GM19351 (cell line): ENCODE measurements at regions not wholly inside any gene's neighbourhood (a gene's known extent, or its start where the extent isn't known, plus 50 kb on each side); places are given as distances from the start of the nearest gene placed in this dataset.

Experiments
- ATAC-seq: cut with Tn5 transposase; IDR thresholded peaks from one replicate; pipeline ENCODE4 v1.9.1; 2021; ENCODE audit warnings: mild to moderate bottlenecking, moderate library complexity; ENCODE audit not compliant: unreplicated experiment

DNA sequence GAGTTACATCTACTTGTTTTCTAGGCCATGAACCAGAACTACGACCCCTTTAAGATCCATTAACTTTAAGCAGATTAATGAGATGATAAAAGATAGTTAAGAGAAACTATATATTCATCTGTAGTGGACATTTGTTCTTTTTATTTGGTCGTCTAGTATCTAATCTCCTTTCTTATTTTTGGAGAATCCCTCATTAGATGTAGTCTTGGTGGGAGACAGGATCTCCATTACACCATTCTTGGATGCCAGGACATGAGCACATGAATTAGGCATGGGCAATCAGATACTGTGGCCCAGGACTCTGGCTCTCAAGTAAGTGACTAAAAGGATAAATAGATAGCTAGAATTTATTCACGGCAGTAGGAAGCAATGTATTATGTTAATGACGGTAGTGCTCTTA, 245.0 kb downstream of the ATP23 start:
- no peak for ATAC-seq

DNA sequence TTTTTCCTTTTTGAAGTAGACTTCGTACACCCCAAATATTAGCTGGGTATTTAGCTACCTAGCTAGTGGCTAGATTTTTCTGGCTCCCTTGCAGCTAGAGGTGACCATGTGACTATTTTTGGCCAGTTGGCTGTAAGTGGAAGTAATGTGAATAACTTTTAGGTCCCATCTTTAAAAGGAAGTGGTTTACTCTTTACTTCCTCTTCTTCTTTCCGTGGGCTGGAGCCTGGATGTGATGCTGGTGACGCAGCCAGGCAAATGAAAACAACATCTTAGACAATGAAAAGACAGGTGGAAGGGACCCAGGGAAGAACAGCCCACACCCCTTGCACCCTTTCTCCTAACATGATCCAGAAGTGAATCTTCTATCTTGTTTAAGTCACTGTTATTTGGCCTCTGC, 245.5 kb downstream of the ATP23 start:
- no peak for ATAC-seq

DNA sequence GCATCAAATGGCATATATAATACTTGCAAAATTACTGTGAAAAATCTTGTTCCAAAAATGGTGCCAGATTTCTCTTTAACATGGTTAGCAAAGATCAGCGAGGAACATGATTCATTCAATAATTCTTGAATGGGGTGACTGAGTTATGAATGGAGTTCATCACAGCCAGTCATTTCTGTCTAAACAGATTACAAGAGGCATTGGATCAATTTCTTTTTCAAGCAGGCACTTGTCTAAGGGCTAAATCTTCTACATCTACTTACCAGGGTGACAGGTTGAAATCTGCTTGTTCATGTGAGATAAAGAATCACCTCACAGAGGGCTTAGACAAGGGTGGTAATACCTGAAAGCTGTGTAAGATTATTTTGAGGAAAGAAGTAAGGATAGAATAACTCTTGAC, 247.7 kb downstream of the ATP23 start:
- no peak for ATAC-seq

DNA sequence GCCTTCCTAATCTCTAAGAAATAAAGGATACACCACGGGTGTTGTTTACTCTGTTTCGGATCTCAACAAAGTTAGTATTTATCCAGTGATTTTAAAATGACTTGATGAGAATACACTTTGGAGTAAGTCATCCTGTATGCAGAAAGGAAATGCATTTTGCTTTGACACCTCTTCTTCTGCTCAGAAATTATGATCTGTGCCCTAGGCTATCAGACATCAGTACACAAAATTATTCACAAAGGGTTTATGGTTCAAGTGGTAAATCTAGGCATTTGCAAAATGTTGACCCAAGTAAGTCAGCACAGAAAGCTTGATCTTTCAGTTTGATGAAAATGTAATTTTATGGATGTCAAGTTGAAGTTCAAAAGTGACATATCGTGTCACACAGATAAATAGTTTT, 248.5 kb downstream of the ATP23 start:
- no peak for ATAC-seq

DNA sequence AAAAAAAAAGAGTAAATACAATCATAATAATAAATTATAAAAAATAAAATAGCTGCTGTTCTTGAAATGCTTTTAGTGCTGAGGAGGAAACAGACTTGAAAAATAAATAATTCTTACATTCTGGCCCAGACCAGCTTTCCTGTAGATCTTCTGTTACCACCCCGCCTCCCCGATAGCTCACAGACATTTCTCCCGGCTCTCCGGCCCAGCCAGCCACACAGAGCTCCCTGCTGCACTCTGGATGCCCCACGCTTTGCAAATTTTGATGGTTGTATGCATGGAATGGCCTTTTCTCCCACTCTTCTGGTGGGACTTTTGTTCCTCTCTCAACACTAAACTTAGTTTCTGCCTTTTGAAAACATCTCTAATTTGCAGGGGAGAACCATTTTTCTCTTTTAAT, 249.3 kb downstream of the ATP23 start:
- ATAC-seq = no peak

DNA sequence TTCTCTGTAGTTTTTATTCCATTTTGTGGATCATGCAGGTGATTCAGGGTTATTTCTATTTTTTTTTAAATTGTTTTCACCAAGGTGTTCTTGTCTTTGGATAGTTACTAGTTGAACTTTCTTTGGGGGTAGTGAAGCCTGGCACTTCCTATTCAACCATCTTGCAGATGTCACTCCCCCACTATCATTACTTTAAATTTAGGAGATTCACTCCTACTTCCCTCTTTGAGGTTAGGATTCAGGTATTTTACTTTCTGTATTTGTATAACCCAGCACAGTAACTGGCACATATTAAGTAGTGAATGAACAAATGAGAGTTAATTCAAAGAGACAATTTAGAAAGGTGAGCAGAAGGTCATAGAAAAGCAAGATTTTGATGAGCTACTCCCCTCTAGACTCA, 255.6 kb downstream of the ATP23 start:
- no peak for ATAC-seq

DNA sequence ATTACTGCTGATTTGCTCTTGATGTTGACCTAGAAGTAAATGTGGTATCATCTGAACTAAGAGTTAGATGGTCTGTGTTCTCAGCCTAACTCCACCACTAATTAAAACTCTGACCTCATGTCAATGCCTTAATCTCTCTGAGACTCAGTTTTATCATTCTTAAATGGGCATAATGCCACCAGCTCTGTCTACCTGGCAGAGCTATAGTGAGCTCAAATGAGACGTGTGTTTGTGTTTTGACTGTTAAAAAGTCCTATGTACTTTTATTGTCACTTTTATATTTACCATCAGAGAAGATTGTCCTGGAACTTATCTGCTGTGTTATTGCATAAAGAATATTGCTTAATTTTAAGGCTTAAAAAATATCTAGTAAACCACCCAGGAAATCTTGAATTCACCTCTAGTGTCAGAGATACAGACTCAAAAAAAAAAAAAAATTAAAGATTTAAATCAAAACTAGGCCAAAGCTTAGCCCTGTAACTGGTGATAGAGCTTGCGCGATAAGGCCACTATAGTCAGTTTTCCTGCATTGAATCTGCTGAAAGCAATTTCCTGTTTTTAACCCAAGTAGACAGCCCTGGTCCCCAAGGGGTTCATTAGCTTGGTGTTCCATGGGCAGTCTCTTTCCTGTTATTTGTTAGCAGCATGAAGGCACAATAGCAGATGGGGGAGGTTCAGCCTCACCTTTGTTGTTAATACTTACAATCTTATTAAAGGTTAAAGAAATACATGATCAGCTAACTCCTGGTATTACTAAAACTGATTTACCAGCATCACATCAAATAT, 261.8 kb downstream of the ATP23 start:
- no peak for ATAC-seq

DNA sequence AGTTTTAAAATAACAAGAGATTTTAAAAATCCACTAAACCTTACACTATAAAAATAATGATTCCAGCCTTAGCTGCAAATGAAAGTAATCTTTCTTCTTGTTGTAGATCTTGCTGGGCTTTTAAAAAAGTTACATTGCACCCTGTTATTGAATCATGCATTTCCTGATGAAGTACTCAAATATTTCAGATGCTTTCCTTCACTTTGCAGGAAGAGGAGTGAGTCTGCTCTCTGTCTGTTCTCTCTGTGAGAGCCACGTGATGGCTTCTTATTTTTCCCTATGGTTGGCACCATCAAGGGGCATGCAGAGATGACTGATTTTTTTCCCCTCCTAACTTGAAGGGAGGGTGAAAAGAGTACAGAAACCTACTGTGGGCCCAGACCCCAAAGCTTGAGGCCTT, 262.7 kb downstream of the ATP23 start:
- no peak for ATAC-seq

DNA sequence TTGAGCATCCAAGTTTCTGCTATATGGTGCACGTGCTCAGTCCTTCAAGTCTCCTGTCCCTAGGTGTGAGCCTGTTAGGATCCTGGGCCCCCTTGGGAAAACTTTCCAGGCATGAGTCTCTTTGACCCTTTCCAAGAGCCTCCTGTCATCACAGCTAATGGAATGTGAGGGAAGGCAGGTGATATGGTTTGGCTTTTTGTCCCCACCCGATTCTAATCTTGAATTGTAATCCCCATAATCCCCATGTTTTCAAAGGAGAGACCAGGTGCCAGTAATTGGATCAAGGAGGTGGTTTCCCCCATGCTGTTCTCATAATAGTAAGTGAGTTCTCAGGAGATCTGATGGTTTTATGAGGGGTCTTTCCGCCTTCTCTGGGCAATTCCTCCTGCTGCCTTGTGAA, 265.5 kb downstream of the ATP23 start:
- no peak for ATAC-seq

DNA sequence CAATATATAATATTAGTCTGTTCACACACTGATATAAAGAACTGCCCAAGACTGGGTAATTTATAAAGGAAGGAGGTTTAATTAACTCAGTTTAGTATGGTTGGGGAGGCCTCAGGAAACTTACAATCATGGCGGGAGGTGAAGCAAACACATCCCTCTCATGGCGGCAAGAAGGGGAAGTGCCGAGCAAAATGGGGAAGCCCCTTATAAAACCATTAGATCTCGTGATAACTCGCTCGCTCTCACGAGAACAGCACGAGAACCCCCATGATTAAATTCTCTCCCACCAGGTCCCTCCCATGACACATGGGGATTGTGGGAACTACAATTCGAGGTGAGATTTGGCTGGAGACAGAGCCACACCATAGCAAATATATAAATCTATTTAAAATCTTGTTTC, 269.8 kb downstream of the ATP23 start:
- ATAC-seq = no peak

DNA sequence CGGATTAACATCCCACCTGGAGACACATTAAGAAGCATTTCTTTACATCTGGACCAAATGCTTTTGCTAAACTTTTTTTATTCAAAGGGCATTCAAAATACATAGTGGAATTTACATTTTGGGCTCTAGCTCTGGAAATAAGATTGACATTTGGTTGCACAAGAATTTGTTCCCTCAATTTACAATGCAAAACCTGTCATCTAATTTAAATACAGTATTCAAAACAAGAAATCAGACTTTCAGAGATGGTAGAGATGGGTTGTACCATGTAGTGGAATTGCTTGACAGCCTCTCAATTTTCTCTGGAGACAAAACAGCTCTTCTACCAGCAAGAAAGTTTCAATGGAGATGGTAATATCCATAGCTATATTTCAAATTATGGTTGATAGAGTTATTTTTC, 275.8 kb downstream of the ATP23 start:
- no peak for ATAC-seq

DNA sequence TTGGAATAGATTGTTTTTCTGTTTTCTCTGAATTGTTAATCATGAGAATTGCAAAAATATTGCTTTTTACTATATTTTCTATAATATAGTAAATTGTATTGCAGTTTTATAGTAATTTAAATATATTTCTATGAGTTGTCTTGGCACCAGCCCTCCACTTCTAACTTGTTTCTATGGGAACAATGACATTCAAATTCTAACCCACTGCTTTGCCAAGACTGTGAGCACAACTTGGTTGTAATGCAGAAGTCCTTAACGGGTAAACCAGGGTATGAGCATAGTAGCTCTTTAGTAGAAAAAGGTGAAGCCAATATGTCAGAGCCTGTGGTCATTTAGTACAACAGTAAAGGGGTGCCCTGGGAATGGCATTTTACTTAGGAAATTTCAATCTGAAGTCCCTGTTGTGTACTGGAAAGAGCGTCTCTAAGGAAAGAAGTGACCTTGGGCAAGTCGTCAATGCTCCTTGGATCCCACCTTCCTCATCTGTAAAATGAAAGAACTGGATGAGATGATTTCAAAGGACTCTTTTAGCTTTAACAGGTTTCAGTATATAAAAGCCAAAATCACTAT, 283.3 kb downstream of the ATP23 start:
- no peak for ATAC-seq

DNA sequence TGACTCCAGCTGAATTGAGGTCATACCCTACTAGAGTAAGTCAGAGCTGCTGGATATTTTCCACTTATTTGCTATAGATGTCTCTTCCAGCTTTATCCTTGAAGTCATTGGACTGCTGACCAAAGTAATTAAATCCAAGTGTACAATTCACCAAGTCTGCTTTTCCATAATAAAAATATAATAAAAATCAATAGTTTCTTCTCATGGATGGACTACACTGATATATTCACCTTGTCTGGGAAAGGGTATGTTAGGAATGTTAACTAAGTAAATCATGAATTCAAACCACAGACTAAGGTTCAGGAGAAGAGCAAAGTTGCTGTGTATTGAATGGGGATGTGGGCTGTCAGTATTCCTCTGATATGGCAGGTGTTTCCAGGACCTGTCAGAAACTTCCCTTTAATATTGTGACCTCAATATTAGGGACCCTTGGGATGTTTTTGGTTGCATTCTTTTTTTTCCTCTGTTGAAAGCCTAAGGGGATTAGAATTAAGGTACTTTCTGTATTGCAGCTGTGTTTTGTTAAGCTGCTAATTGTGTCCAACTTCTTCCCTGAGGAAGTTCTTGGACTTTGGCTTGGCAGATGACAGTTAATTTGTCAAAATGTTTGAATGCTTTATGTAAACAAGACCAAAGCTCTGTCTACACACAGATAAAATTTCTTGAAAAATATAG, 284.0 kb downstream of the ATP23 start:
- no peak for ATAC-seq

DNA sequence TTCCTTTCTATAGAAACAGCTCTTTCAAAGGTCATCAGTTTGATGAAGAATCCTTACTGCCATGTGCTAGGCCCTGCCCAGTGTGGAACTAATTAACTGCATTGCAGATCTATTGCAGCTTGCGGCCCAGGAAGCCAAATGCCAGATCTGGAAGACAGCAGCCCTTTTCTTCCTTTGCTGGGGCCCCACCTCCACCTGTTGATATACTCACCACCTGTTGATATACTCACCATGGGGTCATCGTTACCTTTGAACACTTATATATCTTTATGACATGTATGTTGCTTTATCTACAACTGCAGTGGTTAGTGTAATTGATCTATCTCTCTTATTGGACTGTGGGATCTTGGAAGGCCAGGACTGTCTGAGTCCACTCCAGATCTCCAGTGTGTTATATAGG, 292.5 kb downstream of the ATP23 start:
- ATAC-seq = no peak

DNA sequence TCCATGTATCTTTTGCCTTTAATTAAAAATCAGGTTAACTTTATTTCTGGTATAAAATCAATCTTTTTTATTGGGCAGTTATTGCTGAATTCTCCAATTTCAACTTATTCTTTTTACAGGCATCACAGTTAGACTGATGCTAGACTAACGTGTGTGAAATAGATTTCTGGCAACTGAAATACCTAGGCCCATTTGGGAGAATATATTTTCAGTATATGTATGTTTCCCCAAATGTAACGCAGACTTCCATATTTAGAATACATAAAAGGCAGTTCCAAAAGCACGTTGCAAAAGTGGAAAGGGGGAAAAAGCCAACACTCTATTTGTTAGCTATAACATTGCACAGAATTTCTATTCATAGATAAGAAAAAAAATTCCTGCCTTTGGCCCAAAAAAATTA, 297.0 kb downstream of the ATP23 start:
- ATAC-seq = no peak

DNA sequence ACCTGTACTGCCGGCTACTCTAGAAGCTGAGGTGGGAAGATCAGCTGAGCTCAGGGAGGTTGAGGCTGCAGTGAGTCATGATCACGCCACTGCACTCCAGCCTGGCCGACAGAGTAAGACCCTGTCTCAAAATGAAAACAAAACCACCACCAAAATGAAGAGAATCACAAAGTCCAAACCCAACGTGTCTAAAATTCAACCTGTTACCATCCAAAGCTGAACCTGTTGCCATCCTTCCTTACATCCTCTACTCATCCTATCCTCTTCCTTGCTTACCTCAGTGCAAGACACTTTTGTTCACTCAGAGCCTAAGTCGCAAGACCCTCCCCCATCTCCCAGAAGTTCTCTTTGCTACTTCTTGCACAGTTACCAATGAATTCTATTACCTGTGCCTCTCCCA, 299.7 kb downstream of the ATP23 start:
- ATAC-seq = no peak

DNA sequence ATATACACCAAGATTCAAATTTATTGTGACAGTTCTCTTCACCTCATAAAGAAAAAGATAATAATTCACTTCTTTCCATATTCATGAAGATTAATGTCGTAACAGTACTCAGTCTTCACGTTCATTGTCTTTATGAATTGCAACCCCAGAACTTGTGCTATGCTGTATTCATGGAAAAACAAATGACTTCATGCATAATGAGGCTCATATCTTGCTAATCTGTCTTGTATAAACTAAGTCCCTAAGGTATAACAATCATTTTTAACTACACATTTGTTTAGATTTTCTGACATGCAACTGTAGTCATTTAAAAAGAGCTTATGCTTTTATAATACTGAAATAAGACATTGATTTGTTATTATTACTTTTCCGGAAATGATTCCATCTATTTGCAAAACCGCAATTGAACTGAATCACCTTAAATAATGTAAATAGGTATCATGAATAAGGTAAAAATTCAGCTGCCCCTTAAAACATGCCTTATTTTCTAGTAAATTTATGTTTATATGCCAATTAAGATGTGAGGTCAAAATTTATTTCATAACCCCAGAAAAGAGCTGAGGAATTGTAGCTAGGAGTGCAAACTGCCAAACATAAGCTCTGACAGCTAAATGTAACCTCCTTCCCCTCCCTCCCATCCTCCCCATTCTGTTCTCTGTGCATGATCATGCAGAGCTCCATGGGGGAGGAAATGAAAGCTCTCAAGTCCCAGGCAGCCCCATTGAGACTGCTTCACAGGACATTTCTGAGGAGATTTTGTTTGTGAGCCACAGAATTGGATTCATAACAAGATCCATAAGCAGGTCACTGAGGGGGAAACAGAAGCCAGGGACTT, 301.6 kb downstream of the ATP23 start:
- ATAC-seq = no peak

DNA sequence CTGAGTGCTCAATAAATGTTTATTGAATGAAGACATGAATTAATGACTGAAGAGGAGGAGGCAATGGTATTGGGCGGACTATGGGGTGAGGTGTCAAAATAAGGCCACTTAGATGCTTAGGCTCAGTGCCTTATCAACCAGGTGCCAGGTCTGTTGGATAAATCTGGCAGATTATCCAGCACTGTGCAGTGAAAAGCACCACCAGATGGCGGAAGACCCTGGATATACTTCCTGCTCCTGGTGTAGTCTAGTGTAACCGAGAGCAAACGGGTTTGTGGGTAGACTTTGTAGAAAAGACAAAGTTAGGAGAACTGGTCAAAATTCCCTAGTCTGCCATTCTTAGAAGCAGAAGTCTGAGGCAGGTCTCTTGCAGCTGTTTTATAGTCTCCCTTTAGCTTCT, 306.3 kb downstream of the ATP23 start:
- no peak for ATAC-seq

DNA sequence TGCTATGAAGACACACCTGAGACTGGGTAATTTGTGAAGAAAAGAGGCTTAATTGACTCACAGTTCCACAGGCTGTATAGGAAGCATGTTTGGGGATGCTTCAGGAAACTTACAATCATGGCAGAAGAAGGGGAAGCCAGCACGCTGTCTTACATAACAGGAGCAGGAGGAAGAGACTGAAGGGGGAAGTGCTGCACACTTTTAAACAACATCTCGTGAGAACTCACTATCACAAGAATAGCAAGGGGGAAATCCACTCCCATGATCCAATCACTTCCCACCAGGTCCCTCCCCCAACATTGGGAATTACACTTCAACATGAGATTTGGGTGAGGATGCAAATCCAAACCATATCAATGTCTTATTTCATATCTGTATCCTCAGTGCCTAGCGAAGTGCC, 307.2 kb downstream of the ATP23 start:
- no peak for ATAC-seq

DNA sequence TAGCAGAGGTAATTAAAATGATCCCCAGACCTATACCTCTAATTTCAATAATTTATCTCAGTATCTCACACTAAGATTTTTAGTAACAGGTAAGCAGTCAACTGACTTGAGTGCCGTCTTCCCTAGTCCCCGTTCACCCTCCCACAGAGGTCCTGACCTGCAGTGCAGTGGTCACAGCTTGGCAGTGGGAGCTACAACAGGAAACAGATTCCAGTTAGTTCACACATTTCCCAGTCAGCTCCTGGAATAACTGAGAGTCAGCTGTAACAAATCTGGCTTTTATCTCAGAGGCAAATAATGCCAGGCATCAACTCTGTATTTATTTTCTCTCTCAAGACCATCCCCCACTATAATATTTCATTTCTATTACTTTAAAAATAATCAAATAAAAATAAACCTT, 308.2 kb downstream of the ATP23 start:
- no peak for ATAC-seq

DNA sequence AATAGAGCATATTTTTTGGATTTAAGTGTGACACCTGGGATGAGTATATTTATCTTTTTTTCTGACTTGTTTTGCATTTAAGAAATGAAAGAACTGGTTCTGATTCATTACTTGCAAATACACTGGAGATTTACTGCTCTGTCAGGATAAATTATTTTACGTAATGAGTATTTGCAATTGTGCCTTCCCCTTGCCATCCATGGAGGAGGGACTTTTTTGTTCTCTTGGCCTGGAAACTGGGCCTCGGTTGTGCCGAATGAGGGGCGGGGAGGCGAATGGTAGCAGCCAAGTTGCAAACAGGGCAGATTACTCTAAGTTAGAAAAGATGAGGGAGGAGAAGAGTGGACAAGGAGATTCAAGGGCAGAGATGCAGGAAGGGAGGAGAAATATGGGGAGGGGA, 308.7 kb downstream of the ATP23 start:
- ATAC-seq = no peak

DNA sequence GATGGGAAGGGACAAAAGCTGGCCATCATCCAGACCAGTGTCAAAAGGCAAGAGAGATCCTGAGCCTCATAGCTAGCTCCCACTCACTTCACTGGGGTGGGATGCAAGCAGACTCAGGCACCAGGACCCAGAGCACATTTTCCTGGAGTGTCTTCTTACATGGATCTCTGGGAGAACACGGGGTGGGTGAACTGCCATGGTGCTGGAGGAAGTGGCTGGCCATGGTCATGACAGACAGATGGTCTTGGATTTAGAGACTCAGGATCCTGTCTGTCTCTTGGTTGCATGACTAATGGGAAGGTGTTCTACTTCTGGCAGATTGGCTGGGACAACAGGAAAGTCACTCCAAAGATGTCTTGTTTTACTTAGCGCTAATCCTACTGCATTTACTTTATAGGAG, 311.5 kb downstream of the ATP23 start:
- no peak for ATAC-seq
